OCI-LY1 (cell line): ENCODE measurements at regions not wholly inside any gene's neighbourhood (a gene's known extent, or its start where the extent isn't known, plus 50 kb on each side); places are given as distances from the start of the nearest gene placed in this dataset.

ENCODE experiments used
- EZH2 ChIP-seq: fragments of 200-600 bp; sonication (generic), shearing (Covaris generic); IDR thresholded peaks from 2 replicates; pipeline ENCODE4 v1.8.0; 2017; ENCODE audit warnings: borderline replicate concordance, mixed run types, mild to moderate bottlenecking, antibody characterized with exemption, low read length, moderate library complexity, mixed read lengths
- TF ChIP-seq, protein P1 (sequence below): fragments of 200-600 bp; sonication (generic), shearing (Covaris generic); IDR thresholded peaks from 2 replicates; pipeline ENCODE4 v1.5.1; 2017; ENCODE audit warnings: mild to moderate bottlenecking, antibody characterized with exemption, low read length, moderate library complexity, mixed read lengths

DNA sequence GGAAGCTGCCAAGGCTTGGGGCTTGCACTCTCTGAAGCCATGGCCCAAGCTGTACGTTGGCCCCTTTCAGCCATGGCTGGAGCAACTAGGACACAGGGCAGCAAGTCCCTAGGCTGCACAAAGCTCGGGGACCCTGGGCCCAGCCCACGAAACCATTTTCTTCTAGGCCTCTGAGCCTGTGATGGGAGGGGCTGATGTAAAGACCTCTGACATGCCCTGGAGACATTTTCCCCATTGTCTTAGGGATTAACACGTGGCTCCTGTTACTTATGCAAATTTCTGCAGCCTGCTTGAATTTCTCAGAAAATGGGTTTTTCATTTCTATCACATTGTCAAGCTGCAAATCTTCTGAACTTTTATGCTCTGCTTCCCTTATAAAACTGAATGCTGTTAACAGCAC is 83.0 kb upstream of the DAP start:
- TF ChIP-seq, protein P1, sequence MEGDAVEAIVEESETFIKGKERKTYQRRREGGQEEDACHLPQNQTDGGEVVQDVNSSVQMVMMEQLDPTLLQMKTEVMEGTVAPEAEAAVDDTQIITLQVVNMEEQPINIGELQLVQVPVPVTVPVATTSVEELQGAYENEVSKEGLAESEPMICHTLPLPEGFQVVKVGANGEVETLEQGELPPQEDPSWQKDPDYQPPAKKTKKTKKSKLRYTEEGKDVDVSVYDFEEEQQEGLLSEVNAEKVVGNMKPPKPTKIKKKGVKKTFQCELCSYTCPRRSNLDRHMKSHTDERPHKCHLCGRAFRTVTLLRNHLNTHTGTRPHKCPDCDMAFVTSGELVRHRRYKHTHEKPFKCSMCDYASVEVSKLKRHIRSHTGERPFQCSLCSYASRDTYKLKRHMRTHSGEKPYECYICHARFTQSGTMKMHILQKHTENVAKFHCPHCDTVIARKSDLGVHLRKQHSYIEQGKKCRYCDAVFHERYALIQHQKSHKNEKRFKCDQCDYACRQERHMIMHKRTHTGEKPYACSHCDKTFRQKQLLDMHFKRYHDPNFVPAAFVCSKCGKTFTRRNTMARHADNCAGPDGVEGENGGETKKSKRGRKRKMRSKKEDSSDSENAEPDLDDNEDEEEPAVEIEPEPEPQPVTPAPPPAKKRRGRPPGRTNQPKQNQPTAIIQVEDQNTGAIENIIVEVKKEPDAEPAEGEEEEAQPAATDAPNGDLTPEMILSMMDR: no peak
- TF ChIP-seq EZH2: no peak
